ENCODE measurements at regions not wholly inside any gene's neighbourhood (a gene's known extent, or its start where the extent isn't known, plus 50 kb on each side); places are given as distances from the start of the nearest gene placed in this dataset.

DNA sequence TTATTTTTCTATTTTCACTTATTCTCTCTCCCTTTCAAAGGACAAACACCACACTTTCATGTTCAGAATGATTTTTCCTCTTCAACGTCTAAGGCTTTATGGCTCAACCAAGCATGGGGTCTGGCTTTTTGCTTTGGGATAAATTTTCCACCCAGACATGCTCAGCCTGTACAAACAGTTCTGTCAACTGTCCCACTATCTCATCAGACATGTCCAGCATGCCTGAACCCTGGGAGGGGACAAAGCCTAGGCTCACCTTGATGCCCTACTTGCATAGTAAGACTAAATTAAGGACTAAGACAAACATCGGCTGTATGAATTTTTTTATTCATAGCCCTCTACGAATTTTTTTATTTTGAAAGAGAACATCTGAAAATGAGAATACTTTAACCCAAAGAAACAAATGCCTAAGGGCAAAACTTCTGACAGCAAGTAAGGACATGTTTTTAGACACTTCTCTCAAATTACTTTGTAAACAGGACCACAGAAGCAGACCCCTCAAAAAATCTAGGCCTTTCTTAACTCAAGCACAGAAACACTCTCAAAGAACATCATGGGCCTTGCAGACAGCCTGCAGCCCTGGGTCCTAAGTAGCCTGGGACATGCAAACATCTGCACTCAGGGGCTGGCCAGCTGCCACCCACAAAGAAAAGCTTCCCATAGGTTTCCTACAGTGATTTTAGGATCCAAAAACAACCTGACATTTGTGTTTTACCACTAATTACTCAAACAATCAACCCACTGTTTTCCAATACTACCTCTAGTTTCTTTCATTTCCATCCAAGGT, 72.3 kb upstream of the PALMD start:
- no peak for DNase-seq

DNA sequence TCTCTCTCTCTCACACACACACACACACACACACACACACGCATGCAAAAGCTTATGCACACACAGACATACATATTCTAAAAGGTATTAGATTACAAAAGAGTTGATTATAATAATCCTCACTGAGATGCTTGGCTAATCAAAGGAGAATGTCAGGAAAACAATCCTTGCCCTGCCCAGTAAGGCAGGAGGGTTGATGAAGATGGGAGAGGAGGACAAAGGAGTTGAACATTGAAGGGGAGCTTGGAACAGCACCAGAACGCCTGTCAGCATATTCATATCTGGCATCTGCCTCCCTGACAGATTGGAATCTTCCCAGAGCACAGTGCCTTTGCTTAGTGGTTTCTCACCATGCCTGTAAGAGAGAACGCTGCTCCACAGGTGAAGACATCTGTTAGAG, 68.6 kb upstream of the PALMD start:
- no peak for DNase-seq

DNA sequence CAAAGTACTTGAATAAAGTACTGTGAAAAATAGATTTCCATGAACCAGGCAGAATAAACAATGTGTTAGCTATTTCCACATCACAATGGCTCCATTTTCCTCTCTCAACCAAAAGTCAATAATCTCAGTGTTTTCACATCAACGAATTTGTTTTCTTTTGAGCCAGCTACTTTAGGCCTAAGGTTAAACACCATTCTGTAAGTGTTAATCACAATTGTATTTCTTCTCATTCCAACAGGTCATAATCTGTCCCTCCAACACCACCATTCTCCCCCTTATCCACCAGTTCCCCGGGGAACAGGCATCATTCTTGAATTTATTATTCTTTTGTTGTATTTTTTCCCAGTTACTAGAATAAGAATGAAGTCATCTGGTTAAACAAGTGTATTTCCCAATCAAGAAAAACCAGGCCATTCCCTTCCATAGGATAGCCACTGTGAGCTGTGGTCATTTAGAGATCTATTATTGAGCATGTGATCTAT, 66.2 kb upstream of the PALMD start:
- no peak for DNase-seq

DNA sequence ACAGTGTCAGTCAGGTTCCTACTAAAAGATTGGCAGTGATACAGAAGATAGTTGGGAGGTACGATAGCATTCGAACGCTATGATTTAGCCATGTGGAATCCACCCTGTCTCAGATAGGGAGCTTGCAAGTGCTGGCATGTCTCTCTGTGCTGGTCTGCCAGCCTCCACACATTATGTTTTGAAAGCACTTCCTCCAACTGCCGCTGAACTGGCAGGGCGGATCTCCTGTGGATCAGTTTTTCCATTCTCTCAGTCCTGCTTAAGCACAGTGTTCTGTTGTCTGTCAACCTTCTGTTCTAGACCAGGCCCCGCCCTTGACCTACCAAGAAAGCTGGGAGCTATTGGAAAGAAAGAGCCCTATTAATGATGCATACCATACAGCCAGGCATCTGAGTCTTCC, 65.5 kb upstream of the PALMD start:
- DNase-seq: no peak

DNA sequence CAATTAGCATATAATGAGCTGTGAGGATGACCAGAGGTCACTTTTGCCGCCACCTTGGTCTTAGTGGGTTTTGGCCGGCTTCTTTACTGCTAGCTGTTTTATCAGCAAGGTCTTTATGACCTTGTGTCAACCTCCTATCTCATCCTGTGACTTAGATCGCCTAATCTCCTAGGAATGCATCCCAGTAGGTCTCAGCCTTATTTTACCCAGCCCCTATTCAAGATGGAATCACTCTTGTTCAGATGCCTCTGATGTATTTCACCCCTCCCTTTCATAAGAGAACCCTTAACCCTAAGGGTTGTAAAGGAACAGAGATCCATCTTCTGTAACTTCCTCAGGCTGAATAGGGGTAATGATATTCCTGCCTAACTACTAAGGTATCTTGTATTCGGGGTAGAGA, 58.9 kb upstream of the PALMD start:
- no peak for DNase-seq

DNA sequence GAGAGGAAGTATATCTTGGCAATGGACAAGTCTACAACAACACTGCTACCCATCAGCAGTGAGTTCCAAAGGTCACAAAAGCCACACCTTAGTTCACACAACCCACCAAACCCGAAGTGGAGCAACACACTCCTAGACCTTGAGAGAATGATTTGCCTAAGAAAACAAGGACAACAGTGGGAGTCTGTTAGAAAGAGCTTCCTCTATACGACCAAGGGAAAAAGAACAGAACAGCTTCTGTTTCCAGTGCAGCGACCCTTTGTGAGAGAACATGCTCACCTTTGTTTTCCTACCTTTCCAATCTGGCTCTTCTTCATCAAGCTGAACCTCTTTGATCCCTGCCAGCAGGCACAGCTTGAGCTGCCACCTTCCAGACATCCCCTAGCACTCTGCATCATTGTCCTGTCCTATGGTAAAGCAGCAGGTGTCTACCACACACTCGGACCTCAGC, 56.7 kb upstream of the PALMD start:
- no peak for DNase-seq

DNA sequence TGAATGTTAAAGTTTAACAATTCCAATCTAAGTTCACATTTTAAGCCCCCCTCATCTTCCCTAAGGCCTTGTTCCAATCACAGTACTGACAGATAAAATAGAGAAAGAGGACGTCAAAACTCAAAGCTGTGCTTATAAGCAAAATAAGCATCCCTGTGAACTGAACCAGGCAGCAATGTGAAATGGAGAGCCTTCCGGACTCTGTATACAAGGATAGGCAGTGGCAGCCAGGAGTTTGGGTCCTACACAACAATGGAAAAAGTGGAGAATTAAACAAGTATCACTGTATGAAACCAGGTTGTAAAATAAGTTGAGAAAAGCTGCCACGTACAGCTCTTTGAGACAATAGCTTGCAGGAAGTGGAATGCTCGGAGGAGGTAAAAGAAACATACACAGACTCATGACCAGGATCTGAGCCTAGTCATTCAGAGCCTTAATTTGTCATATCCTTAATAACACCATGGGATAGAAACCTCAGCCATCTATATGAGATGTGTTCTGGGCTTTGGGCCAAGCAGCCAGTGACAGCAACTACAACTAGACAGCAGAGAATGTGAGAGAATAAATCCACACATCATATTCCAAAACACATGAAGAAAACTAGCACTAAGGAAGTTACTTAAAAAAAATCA, 55.2 kb upstream of the PALMD start:
- DNase-seq: peak; percentile 28

DNA sequence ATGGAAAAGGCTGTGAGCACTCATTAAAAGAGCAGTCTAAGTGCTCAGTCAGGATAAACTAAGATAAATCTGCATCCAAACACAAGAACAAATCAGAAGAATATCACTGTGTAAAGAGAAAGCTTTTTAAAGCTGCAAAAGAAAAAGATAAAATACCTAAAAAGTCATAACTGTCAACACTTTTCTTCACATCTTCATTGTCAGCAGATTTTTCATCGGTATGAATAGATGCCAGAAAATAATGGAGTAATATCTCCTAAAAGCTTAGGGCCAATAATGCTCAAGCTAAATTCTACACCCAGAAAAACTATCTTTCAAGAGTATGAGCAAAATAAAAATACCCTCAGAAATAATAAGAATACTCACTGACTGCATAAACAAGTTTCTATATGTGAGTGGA, 54.0 kb upstream of the PALMD start:
- DNase-seq: no peak

DNA sequence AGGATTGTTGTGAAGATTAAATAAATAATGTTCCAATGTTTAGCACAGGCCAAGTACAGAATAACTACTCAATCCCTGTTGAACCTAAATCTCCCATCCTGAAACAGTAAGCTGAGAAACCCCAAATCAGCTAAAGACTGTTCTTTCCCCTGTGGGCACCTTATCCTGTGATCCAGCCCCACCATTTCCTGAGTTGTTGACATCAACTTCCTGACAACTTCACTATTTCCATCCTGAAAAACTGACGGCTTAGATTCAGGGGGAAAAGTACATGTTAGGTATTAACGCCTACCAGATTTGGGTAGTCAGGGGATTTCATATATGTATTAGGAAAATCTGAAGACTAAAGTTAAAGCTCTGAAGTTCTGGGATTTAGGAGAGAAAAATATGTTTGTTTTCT, 51.7 kb upstream of the PALMD start:
- no peak for DNase-seq

DNA sequence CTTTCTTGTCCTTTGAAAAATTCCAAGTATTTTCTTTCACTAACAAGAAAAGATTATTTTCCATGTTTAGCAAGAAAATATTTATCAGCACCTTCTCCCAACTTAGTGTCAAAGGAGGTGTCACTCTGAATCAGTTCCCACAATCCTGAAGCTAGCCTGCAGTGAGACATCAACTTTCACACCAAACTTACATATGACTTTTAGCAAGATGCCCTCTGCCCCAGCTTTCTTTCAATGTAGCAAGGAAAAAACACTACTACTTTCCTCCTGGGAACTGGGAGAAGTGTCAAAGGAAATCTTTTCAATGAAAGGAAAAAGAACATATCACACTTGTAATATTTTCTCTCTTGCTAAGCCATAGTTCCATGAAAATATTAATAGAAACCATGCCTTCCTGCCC, 50.9 kb upstream of the PALMD start:
- no peak for DNase-seq

DNA sequence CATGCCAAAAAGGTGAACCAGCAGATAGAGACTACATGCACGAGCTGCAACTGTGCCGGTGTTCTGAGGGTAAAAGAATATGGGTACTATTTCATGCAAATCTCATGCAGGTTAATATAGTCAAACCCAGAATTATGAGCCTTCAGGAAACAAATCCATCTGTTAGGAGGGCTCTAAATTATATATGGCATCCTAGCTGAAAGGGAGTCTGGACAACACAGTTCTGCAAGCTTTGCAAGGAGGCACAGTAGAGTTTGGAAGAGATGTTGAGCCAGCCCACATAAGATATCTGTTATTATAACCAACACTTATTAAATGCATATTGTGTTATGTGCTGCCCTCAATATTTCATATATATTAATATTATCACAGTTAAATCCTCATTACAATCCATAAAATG, 50.5 kb upstream of the PALMD start:
- DNase-seq: no peak

All from left kidney (tissue), 1 donor.